ENCODE measurements at regions not wholly inside any gene's neighbourhood (a gene's known extent, or its start where the extent isn't known, plus 50 kb on each side); places are given as distances from the start of the nearest gene placed in this dataset.

DNA sequence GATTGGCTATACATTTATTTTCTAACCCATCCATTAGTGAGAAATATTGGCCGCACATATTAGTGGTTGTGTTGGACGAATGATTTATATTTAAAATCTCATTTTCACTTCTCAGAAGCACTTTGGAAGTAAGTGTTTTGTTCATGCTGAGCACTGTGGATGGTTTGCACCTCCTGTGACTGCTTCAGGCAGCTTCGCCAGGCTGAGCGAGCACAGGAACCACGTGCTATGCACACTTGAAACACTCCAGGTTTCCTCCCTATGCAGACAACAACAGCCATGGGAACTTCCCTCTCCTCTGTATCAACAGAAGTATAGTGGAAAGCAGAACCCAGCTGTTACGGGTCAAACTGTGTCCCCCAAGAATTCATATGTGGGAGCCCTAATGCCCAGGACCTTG is 67.3 kb upstream of the WDR11 start:
- Histone ChIP-seq H3K4me2 (ENCODE audit: insufficient read depth, insufficient read length, low read length) (no peak overlapping the region), H3K14ac (ENCODE audit: insufficient read depth, low read length) (no peak overlapping the region), H3K27ac (ENCODE audit: insufficient read length, low read depth, low read length) (no peak overlapping the region), H4K8ac (replicated peaks; ENCODE audit: insufficient read length, low read depth, low read length) (no peak overlapping the region), H3K27me3 (ENCODE audit: insufficient read depth, low read length) (no peaks in the 10 kb centered on the region), H3K79me2 (ENCODE audit: insufficient read depth, low read length) (no peaks in the 10 kb centered on the region), H3K9ac (ENCODE audit: extremely low read depth, insufficient read length, low read length) (no peak overlapping the region), H2BK20ac (ENCODE audit: low read depth, low read length, poor library complexity, severe bottlenecking) (no peak overlapping the region), H2BK12ac (ENCODE audit: insufficient read length, low read depth, low read length) (no peak overlapping the region), H4K5ac (ENCODE audit: insufficient read length, low read depth, low read length) (no peak overlapping the region), H3K4ac (ENCODE audit: low read depth, low read length) (no peak overlapping the region), H3K9me3 (ENCODE audit: control insufficient read depth, low read depth, low read length) (no peaks in the 10 kb centered on the region), H3K4me1 (ENCODE audit: insufficient read depth, low read length) (no peaks in the 10 kb centered on the region), H2AK5ac (ENCODE audit: insufficient read length, low read length) (no peak overlapping the region), H3K79me1 (ENCODE audit: insufficient read depth, low read depth, low read length, poor library complexity, severe bottlenecking) (no peaks in the 10 kb centered on the region), H3K56ac (ENCODE audit: insufficient read length, low read depth, low read length) (no peak overlapping the region), H2BK120ac (ENCODE audit: low read depth, low read length, poor library complexity, severe bottlenecking) (no peak overlapping the region), H4K20me1 (ENCODE audit: control insufficient read depth, insufficient read depth, insufficient read length) (no peaks in the 10 kb centered on the region), H3T11ph (ENCODE audit: low read length) (no peak overlapping the region), H2BK15ac (ENCODE audit: low read depth, low read length) (no peak overlapping the region), H2AFZ (ENCODE audit: low read length) (no peak overlapping the region), H4K91ac (ENCODE audit: insufficient read length, low read depth, low read length) (no peak overlapping the region), H3K23ac (ENCODE audit: insufficient read length, low read depth, low read length) (no peak overlapping the region), H3K23me2 (ENCODE audit: insufficient read length, low read depth, low read length, poor library complexity, severe bottlenecking) (no peaks in the 10 kb centered on the region), H2BK5ac (ENCODE audit: insufficient read length, low read length) (no peak overlapping the region), H3K18ac (ENCODE audit: insufficient read length, low read depth, low read length) (no peak overlapping the region)
- Mint-ChIP-seq H3K36me3 (ENCODE audit: insufficient read depth in 1 of 3, low read depth in 3 of 3) (no peaks in the 10 kb centered on the region; a peak in 2 of 7 replicates), H3K27me3 (ENCODE audit: low read depth) (peaks cover 8% of the 10 kb centered on the region), H3K9me3 (peaks cover 0 to 6% of the 10 kb centered on the region in 2 experiments; a peak in 2 of 5 replicates), H3K4me3 (no peak overlapping the region), H3K27ac (no peak overlapping the region), H3K4me1 (peaks cover 3 to 5% of the 10 kb centered on the region in 2 experiments; a peak in 2 of 4 replicates)
- no peak for DNase-seq
- whole genome bisulfite sequencing (ENCODE audit: extremely low coverage, insufficient read length, low lambda C conversion rate): no CpG with 5 or more reads among the region's 6 CpGs
- TF ChIP-seq, protein P1, sequence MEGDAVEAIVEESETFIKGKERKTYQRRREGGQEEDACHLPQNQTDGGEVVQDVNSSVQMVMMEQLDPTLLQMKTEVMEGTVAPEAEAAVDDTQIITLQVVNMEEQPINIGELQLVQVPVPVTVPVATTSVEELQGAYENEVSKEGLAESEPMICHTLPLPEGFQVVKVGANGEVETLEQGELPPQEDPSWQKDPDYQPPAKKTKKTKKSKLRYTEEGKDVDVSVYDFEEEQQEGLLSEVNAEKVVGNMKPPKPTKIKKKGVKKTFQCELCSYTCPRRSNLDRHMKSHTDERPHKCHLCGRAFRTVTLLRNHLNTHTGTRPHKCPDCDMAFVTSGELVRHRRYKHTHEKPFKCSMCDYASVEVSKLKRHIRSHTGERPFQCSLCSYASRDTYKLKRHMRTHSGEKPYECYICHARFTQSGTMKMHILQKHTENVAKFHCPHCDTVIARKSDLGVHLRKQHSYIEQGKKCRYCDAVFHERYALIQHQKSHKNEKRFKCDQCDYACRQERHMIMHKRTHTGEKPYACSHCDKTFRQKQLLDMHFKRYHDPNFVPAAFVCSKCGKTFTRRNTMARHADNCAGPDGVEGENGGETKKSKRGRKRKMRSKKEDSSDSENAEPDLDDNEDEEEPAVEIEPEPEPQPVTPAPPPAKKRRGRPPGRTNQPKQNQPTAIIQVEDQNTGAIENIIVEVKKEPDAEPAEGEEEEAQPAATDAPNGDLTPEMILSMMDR (conservative IDR thresholded peaks at IDR 0.05): no peak

Measured in H9 (cell line).